GM12878 (cell line): ENCODE measurements at regions not wholly inside any gene's neighbourhood (a gene's known extent, or its start where the extent isn't known, plus 50 kb on each side); places are given as distances from the start of the nearest gene placed in this dataset.

ENCODE experiments used
- ATAC-seq: fragments of 200-7000 bp; cut with Tn5 transposase; 3 replicates; pipeline ENCODE4 v1.9.1; 2020; ENCODE audit warnings: mild to moderate bottlenecking, moderate library complexity
- BruUV-seq: library from RNA; stranded (reverse); fragments of 400-500 nt; replicated peaks from 2 replicates; lab custom pipeline; 2021; lab: Mats Ljungman, UMichigan
- CTCF ChIA-PET: fragments of 300-600 bp; sonication (Branson Sonifier 250); formaldehyde crosslinking; extraction: SDS; loops from one replicate; lab custom pipeline; 2021; ENCODE audit warnings: inconsistent platforms; lab: Yijun Ruan, JAX
- POLR2A ChIA-PET: fragments of 350-600 bp; formaldehyde crosslinking; extraction: SDS; loops from one replicate; lab custom pipeline; 2021; ENCODE audit warnings: inconsistent platforms; lab: Charles Lee
- RAD21 ChIA-PET: fragments of 300-600 bp; sonication (Branson Sonifier 250); formaldehyde crosslinking; loops from one replicate; lab custom pipeline; 2023; ENCODE audit warnings: antibody characterized with exemption; ENCODE audit not compliant: unreplicated experiment; lab: Charles Lee
- SMC1A ChIA-PET: fragments of 300-600 bp; sonication (Branson Sonifier 250); formaldehyde crosslinking; loops from one replicate; lab custom pipeline; 2023; ENCODE audit not compliant: unreplicated experiment, uncharacterized antibody; lab: Charles Lee
- DNase-seq: peaks from one replicate; pipeline ENCODE4 v3.0.0-alpha.2; 2011; ENCODE audit warnings: low read depth, low spot score
- FAIRE-seq: peaks from 3 replicates; lab custom pipeline; 2011; peaks lifted over from hg19 to GRCh38; lab: Jason Lieb, UNC
- H2AFZ ChIP-seq: 2 replicates; pipeline ENCODE4 v1.6.0; 2011; ENCODE audit warnings: low read depth, low read length, control low read depth; ENCODE audit not compliant: control insufficient read depth
- H3K27ac ChIP-seq: 2 replicates; pipeline ENCODE4 v1.5.1; 2011; ENCODE audit warnings: control low read depth; ENCODE audit not compliant: control insufficient read depth, insufficient read depth
- H3K27me3 ChIP-seq, 2 experiments: replicated peaks in 1 of 2; 2 replicates each; pipeline versions ENCODE4 v1.6.0 to v1.6.1; 2011; ENCODE audit warnings: low read length in 1 of 2; ENCODE audit not compliant: control insufficient read depth in 2 of 2, insufficient read depth in 2 of 2
- H3K36me3 ChIP-seq, 2 experiments: 2 replicates each; pipeline ENCODE4 v1.5.1; 2011; ENCODE audit warnings: low read length in 1 of 2; ENCODE audit not compliant: control insufficient read depth in 2 of 2, insufficient read depth in 2 of 2
- H3K4me1 ChIP-seq: 2 replicates; pipeline ENCODE4 v1.6.1; 2011; ENCODE audit warnings: mild to moderate bottlenecking, low read length, moderate library complexity, mixed read lengths; ENCODE audit not compliant: control insufficient read depth, insufficient read depth
- H3K4me2 ChIP-seq: 2 replicates; pipeline ENCODE4 v1.6.0; 2011; ENCODE audit warnings: control low read depth; ENCODE audit not compliant: control insufficient read depth, insufficient read depth
- H3K4me3 ChIP-seq: fragments of 200-600 bp; sonication (generic); 2 replicates; pipeline ENCODE4 v1.5.1; 2016
- H3K79me2 ChIP-seq: 2 replicates; pipeline ENCODE4 v1.6.0; 2011; ENCODE audit warnings: low read length; ENCODE audit not compliant: control insufficient read depth, insufficient read depth
- H3K9ac ChIP-seq: 2 replicates; pipeline ENCODE4 v1.8.0; 2011; ENCODE audit warnings: low read length, control low read depth, mixed read lengths; ENCODE audit not compliant: control insufficient read depth, insufficient read depth
- H3K9me3 ChIP-seq: replicated peaks from 3 replicates; pipeline ENCODE4 v1.5.1; 2011; ENCODE audit warnings: mild to moderate bottlenecking, low read length; ENCODE audit not compliant: control insufficient read depth, insufficient read depth
- H4K20me1 ChIP-seq: 2 replicates; pipeline ENCODE4 v1.6.0; 2011; ENCODE audit not compliant: control insufficient read depth, insufficient read depth
- GATAD2B ChIP-seq: fragments of 450-650 bp; conservative IDR thresholded peaks from 2 replicates; pipeline ENCODE4 v1.6.1; 2017; ENCODE audit warnings: low read depth, mild to moderate bottlenecking, moderate library complexity
- NFYB ChIP-seq: IDR thresholded peaks from 2 replicates; pipeline ENCODE4 v1.6.1; 2011; ENCODE audit warnings: low read depth, mild to moderate bottlenecking, low read length, improper control_type of control experiment, moderate library complexity; ENCODE audit not compliant: insufficient read depth
- RBBP5 ChIP-seq: fragments of 200-600 bp; sonication (generic); conservative IDR thresholded peaks from 2 replicates; pipeline ENCODE4 v1.6.1; 2016
- SMAD1 ChIP-seq: fragments of 450-650 bp; IDR thresholded peaks from 2 replicates; pipeline ENCODE4 v1.6.1; 2018; ENCODE audit warnings: mild to moderate bottlenecking, low read depth; ENCODE audit not compliant: partially characterized antibody
- SMC3 ChIP-seq: IDR thresholded peaks from 2 replicates; pipeline ENCODE4 v1.6.1; 2011; ENCODE audit warnings: low read length, improper control_type of control experiment, borderline replicate concordance
- TARDBP ChIP-seq: IDR thresholded peaks from 2 replicates; pipeline ENCODE4 v1.6.1; 2016; ENCODE audit warnings: borderline replicate concordance
- WGBS: methylation state at CpG from one replicate; pipeline ENCODE4 v1.1.6; 2016; ENCODE audit warnings: low lambda C conversion rate; ENCODE audit not compliant: insufficient replicate concordance, insufficient coverage; ENCODE audit errors: missing lambda C conversion rate; 5-methylcytosine and 5-hydroxymethylcytosine counted together
- in situ Hi-C: fragments of 300-500 bp; cut with MboI; formaldehyde crosslinking; loops from 9 replicates; pipeline ENCODE4 v1.14.3; 2018; ENCODE audit warnings: mixed read lengths
- intact Hi-C: fragments of 100-400 bp; cut with micrococcal nuclease; formaldehyde crosslinking; loops from one replicate; pipeline ENCODE4 v1.14.2; 2022; ENCODE audit not compliant: unreplicated experiment
- TF ChIP-seq, protein P1 (sequence below): fragments of 450-650 bp; IDR thresholded peaks from 2 replicates; pipeline ENCODE4 v1.6.1; 2017; ENCODE audit warnings: mild to moderate bottlenecking
- TF ChIP-seq, protein P2 (sequence below), 3 experiments: IDR thresholded peaks in 2 of 3; conservative IDR thresholded peaks in 1 of 3; 2 replicates each; pipeline ENCODE4 v1.5.1; 2011; ENCODE audit warnings: low read depth in 3 of 3, low read length in 3 of 3, mild to moderate bottlenecking in 3 of 3, control low read depth in 2 of 3, moderate library complexity in 2 of 3, inconsistent platforms in 1 of 3, mixed read lengths in 1 of 3; ENCODE audit not compliant: control insufficient read depth in 2 of 3, insufficient read depth in 1 of 3; ENCODE audit errors: extremely low read depth in 1 of 3

DNA sequence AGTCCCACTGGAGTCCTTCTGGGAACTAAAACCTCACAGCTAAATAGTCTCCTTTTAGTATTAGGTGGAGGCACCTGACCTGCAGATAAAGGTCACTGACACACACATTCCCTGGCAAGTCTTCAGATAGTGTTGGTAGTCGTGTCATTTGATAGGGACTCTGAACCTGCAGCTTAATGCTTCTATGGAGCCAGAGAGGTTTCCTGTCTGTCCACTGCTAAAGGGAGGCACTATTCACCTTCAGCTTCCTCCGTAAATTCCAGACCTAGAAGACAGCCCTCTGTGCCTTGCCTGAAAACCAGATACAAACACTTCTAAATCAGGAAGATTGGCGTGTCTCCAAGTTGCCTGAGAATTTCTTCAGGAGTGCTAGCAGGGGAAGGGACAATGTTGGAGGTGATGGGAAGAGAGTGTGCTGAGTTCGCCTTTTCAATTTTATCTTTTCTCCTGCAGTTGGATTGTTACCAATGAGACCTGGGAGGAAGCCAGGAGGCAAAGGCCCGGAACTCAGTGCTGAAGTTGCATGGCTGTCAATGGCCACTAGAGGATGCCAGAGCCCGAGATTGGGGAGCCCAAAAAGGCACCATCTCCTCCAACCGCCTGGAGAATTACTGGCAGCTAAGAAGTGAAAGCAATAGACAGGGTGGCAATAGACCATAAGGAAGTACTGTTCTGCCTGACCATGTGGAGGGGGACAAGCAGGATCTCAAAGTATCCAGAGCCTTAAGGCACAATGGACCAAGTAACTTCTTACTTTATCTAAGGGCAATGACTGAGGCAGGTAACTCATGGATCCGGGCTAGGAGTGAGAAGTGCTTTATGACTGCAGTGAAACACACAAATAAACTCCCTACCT is 81.6 kb upstream of the SCAF11 start (continued):
- TF ChIP-seq NFYB (0 out of 2 replicates have a peak, but pooled peaks have one; percentile 13), TARDBP (0 out of 2 replicates have a peak, but pooled peaks have one; percentile 51), GATAD2B (no peak), SMC3 (peak; percentile 89), RBBP5 (no peak)
- TF ChIP-seq, protein P1, sequence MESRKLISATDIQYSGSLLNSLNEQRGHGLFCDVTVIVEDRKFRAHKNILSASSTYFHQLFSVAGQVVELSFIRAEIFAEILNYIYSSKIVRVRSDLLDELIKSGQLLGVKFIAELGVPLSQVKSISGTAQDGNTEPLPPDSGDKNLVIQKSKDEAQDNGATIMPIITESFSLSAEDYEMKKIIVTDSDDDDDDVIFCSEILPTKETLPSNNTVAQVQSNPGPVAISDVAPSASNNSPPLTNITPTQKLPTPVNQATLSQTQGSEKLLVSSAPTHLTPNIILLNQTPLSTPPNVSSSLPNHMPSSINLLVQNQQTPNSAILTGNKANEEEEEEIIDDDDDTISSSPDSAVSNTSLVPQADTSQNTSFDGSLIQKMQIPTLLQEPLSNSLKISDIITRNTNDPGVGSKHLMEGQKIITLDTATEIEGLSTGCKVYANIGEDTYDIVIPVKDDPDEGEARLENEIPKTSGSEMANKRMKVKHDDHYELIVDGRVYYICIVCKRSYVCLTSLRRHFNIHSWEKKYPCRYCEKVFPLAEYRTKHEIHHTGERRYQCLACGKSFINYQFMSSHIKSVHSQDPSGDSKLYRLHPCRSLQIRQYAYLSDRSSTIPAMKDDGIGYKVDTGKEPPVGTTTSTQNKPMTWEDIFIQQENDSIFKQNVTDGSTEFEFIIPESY, result no peak

DNA sequence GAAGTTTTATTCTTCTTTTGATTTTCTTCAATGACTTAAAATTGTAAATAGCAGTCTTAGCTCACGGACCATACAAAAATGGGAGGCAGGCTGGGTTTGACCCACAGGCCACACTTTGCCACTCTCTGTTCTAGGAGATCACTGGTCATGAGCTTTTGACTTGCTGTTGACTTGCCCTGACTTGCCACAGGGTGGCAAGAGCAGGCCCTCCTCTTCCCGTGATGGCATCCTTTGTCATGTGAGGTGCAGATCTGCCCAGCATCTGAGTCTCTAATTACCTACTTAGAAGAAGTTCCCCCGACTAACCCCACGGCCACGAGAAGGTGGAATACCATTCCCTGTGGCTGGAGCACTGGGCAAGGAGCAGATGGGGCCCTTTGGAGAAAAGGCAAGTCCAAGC is 81.0 kb upstream of the SCAF11 start:
- Histone ChIP-seq H4K20me1 (no peaks in the 10 kb centered on the region), H3K27ac (no peak overlapping the region), H2AFZ (peak overlapping the region; percentile 95), H3K79me2 (no peaks in the 10 kb centered on the region), H3K4me3 (no peak overlapping the region), H3K27me3 (no peaks in the 10 kb centered on the region), H3K36me3 (no peaks in the 10 kb centered on the region), H3K4me1 (peaks cover 13% of the 10 kb centered on the region), H3K4me2 (no peak overlapping the region), H3K9ac (no peak overlapping the region), H3K9me3 (no peaks in the 10 kb centered on the region; the same call in 2 of the 3 replicates)
- DNase-seq (no peak), FAIRE-seq (no peak), ATAC-seq (peak; percentile 76)
- no TSS peak for BruUV-seq
- 47% methylated on average over 5 of the region's 5 CpGs for WGBS
- in situ Hi-C loops (no loop called here), intact Hi-C loops (loop anchor here (5.0 kb wide), 5 partner anchors 196 to 861 kb away; partner anchors contain the start of gene SLC38A1)
- TF ChIP-seq, protein P2, sequence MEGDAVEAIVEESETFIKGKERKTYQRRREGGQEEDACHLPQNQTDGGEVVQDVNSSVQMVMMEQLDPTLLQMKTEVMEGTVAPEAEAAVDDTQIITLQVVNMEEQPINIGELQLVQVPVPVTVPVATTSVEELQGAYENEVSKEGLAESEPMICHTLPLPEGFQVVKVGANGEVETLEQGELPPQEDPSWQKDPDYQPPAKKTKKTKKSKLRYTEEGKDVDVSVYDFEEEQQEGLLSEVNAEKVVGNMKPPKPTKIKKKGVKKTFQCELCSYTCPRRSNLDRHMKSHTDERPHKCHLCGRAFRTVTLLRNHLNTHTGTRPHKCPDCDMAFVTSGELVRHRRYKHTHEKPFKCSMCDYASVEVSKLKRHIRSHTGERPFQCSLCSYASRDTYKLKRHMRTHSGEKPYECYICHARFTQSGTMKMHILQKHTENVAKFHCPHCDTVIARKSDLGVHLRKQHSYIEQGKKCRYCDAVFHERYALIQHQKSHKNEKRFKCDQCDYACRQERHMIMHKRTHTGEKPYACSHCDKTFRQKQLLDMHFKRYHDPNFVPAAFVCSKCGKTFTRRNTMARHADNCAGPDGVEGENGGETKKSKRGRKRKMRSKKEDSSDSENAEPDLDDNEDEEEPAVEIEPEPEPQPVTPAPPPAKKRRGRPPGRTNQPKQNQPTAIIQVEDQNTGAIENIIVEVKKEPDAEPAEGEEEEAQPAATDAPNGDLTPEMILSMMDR (IDR thresholded peaks at IDR 0.05 in 2 of 3, conservative IDR thresholded peaks at IDR 0.05 in 1 of 3; ENCODE audit: control insufficient read depth in 2 of 3, extremely low read depth in 1 of 3, insufficient read depth in 1 of 3, low read depth in 3 of 3, low read length in 3 of 3), result 0 out of 6 replicates have a peak, but pooled peaks of 1 of the 3 experiments have one; percentile 10
- TF ChIP-seq SMAD1, result no peak
- ChIA-PET RAD21 (interaction anchor here (0.9 to 3.7 kb wide), 13 partner anchors 34 to 952 kb away, joined by 3 to 42 read pairs (median 3); no protein-coding TSS in a partner anchor), CTCF (interaction anchor here (0.7 to 5.6 kb wide), 31 partner anchors 8 to 961 kb away, joined by 3 to 57 read pairs (median 4); no protein-coding TSS in a partner anchor), POLR2A (no interaction called here), SMC1A (interaction anchor here (0.6 to 5.5 kb wide), 35 partner anchors 9 to 950 kb away, joined by 3 to 45 read pairs (median 4); partner anchors contain the start of gene SLC38A1)
